GM12891 (cell line): ENCODE measurements at regions not wholly inside any gene's neighbourhood (a gene's known extent, or its start where the extent isn't known, plus 50 kb on each side); places are given as distances from the start of the nearest gene placed in this dataset.

Source experiments
- DNase-seq: peaks from one replicate; pipeline ENCODE4 v3.0.0; 2011; ENCODE audit warnings: low spot score; ENCODE audit not compliant: insufficient read length
- FAIRE-seq: peaks from 2 replicates; lab custom pipeline; 2011; peaks lifted over from hg19 to GRCh38; lab: Jason Lieb, UNC
- PAX5 ChIP-seq: IDR thresholded peaks from 2 replicates; pipeline ENCODE4 v1.6.1; 2011; ENCODE audit warnings: low read length, moderate library complexity, mild to moderate bottlenecking; ENCODE audit not compliant: insufficient read depth, severe bottlenecking
- POLR2A ChIP-seq: IDR thresholded peaks from 2 replicates; pipeline ENCODE4 v1.6.1; 2011; ENCODE audit warnings: low read depth, low read length, control low read depth
- POLR2AphosphoS5 ChIP-seq: IDR thresholded peaks from 2 replicates; pipeline ENCODE4 v1.6.1; 2011; ENCODE audit warnings: low read depth, low read length, control low read depth
- POU2F2 ChIP-seq: IDR thresholded peaks from 2 replicates; pipeline ENCODE4 v1.6.1; 2011; ENCODE audit warnings: low read depth, mild to moderate bottlenecking, control low read depth, low read length, moderate library complexity
- SPI1 ChIP-seq: IDR thresholded peaks from 2 replicates; pipeline ENCODE4 v1.6.1; 2011; ENCODE audit warnings: low read depth, low read length, control low read depth
- TAF1 ChIP-seq: IDR thresholded peaks from 2 replicates; pipeline ENCODE4 v1.6.1; 2011; ENCODE audit warnings: low read depth, low read length, control low read depth

GRCh38 chr13:75136151-75136550, 345.8 kb downstream of the TBC1D4 start:
- no peak for FAIRE-seq
- TF ChIP-seq POLR2A (no peak), PAX5 (no peak), POLR2AphosphoS5 (no peak), POU2F2 (no peak), TAF1 (no peak), SPI1 (no peak)
- DNase-seq = no peak

- FAIRE-seq = no peak
- no peak for TF ChIP-seq POU2F2
- TF ChIP-seq TAF1 = no peak
- TF ChIP-seq POLR2A = no peak
- TF ChIP-seq SPI1 = no peak
- TF ChIP-seq PAX5 = no peak
- no peak for TF ChIP-seq POLR2AphosphoS5
- no peak for DNase-seq
Observed at GRCh38 chr13:75135325-75135825, 346.6 kb downstream of the TBC1D4 start.

GRCh38 chr13:75132701-75133695, 349.0 kb downstream of the TBC1D4 start:
- TF ChIP-seq POU2F2 (no peak), SPI1 (no peak), POLR2A (peak; percentile 42; the same call in 1 of the 2 replicates)
- FAIRE-seq (no peak), DNase-seq (no peak)

- TF ChIP-seq POLR2A = no peak
- TF ChIP-seq SPI1 = no peak
- no peak for TF ChIP-seq POLR2AphosphoS5
- TF ChIP-seq POU2F2 = no peak
- no peak for TF ChIP-seq PAX5
- TF ChIP-seq TAF1 = no peak
- no peak for FAIRE-seq
- no peak for DNase-seq
Observed at GRCh38 chr13:75129331-75129730, 352.6 kb downstream of the TBC1D4 start.

- no peak for DNase-seq
- no peak for FAIRE-seq
- TF ChIP-seq TAF1 (no peak), POU2F2 (no peak), SPI1 (no peak), POLR2AphosphoS5 (no peak), POLR2A (no peak), PAX5 (no peak)
Observed at GRCh38 chr13:75124415-75124814, 357.6 kb downstream of the TBC1D4 start.

GRCh38 chr13:75123428-75123827, 358.5 kb downstream of the TBC1D4 start:
- DNase-seq (no peak), FAIRE-seq (no peak)
- TF ChIP-seq POLR2A (no peak), POLR2AphosphoS5 (no peak), POU2F2 (no peak), PAX5 (no peak), SPI1 (no peak), TAF1 (no peak)

- TF ChIP-seq POU2F2 (no peak), POLR2AphosphoS5 (no peak), TAF1 (no peak), PAX5 (no peak), SPI1 (no peak)
- FAIRE-seq (no peak), DNase-seq (no peak)
Observed at GRCh38 chr13:75120085-75120484, 361.9 kb downstream of the TBC1D4 start.

GRCh38 chr13:75115171-75115570, 366.8 kb downstream of the TBC1D4 start:
- DNase-seq = no peak
- FAIRE-seq = no peak
- TF ChIP-seq POLR2AphosphoS5 = no peak
- TF ChIP-seq POU2F2 = no peak
- no peak for TF ChIP-seq SPI1
- no peak for TF ChIP-seq PAX5
- no peak for TF ChIP-seq POLR2A

- DNase-seq = no peak
- no peak for FAIRE-seq
- TF ChIP-seq POLR2AphosphoS5 (no peak), TAF1 (no peak), PAX5 (no peak), POU2F2 (no peak), SPI1 (no peak), POLR2A (no peak)
Observed at GRCh38 chr13:75103976-75104375, 378.0 kb downstream of the TBC1D4 start.
